HG03095 (cell line): ENCODE measurements at regions not wholly inside any gene's neighbourhood (a gene's known extent, or its start where the extent isn't known, plus 50 kb on each side); places are given as distances from the start of the nearest gene placed in this dataset.

Source experiments
- ATAC-seq: cut with Tn5 transposase; IDR thresholded peaks from one replicate; pipeline ENCODE4 v1.9.1; 2021; ENCODE audit warnings: moderate library complexity; ENCODE audit not compliant: unreplicated experiment

DNA sequence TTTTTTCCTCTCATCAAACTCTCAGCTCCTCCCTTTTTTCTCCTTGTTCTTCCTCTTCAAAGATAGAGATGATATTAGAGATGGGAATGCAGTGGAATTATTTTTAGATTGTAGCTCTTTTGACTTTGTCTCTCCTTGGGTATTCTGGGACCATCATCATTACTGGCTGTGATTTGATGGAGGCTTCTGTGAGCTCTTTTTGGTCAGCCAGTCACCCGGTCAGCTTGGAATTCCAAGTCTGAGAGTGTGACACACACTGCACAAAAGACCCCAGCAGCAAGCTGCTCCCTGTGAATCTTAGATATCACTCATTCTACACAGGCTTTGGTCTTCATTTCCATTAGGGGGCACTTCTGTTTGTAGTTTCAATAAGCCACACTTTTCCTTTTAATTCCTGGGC, 51.6 kb upstream of the NEK7 start:
- no peak for ATAC-seq

GRCh38 chr1:198106011-198106410, 50.8 kb upstream of the NEK7 start:
- ATAC-seq: no peak
